HEK293T (cell line): ENCODE measurements at regions not wholly inside any gene's neighbourhood (a gene's known extent, or its start where the extent isn't known, plus 50 kb on each side); places are given as distances from the start of the nearest gene placed in this dataset.

Experiments
- ARNT ChIP-seq: fragments of 450-650 bp; IDR thresholded peaks from 2 replicates; pipeline ENCODE4 v1.6.1; 2017; ENCODE audit warnings: mild to moderate bottlenecking
- ELF4 ChIP-seq: fragments of 450-650 bp; IDR thresholded peaks from 2 replicates; pipeline ENCODE4 v1.6.1; 2017; ENCODE audit warnings: antibody characterized with exemption
- FOXM1 ChIP-seq: fragments of 450-650 bp; IDR thresholded peaks from 2 replicates; pipeline ENCODE4 v1.6.1; 2017; ENCODE audit warnings: mild to moderate bottlenecking, borderline replicate concordance
- NFRKB ChIP-seq: fragments of 450-650 bp; IDR thresholded peaks from 2 replicates; pipeline ENCODE4 v1.6.1; 2016; ENCODE audit warnings: mild to moderate bottlenecking, moderate library complexity
- SUZ12 ChIP-seq: fragments of 450-650 bp; IDR thresholded peaks from 2 replicates; pipeline ENCODE4 v1.6.1; 2016; ENCODE audit warnings: mild to moderate bottlenecking
- ZNF384 ChIP-seq: fragments of 450-650 bp; IDR thresholded peaks from 2 replicates; pipeline ENCODE4 v1.6.1; 2016
- TF ChIP-seq, protein P1 (sequence below): fragments of 450-650 bp; IDR thresholded peaks from 2 replicates; pipeline ENCODE4 v1.6.1; 2016

DNA sequence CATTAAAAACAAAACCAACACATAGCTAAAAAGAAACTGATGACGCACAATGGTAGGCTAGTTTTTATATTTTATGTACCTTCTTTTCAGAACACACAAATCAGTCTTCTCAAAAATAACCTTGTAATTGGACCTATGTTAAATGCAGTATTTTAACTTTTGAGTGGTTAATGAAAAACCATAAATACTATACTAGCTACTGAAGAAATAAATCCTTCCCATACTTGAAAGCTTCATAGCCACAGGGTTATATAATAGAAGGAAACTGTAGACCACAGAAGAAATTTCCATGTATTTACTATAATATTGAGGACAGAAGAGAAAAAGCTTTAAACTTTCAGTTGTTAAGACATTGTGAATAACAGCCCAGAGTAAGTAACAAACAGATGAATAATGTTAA, 1094.3 kb upstream of the SLC10A2 start:
- TF ChIP-seq NFRKB (no peak), FOXM1 (no peak), SUZ12 (no peak), ARNT (no peak), ELF4 (no peak), ZNF384 (no peak)
- TF ChIP-seq, protein P1, sequence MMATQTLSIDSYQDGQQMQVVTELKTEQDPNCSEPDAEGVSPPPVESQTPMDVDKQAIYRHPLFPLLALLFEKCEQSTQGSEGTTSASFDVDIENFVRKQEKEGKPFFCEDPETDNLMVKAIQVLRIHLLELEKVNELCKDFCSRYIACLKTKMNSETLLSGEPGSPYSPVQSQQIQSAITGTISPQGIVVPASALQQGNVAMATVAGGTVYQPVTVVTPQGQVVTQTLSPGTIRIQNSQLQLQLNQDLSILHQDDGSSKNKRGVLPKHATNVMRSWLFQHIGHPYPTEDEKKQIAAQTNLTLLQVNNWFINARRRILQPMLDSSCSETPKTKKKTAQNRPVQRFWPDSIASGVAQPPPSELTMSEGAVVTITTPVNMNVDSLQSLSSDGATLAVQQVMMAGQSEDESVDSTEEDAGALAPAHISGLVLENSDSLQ, result no peak
